NCI-H345 (cell line): ENCODE measurements at regions not wholly inside any gene's neighbourhood (a gene's known extent, or its start where the extent isn't known, plus 50 kb on each side); places are given as distances from the start of the nearest gene placed in this dataset.
"Not testable (repeated sequence)": the region's sequence is repeated elsewhere in the genome, so short reads cannot be mapped to it uniquely, and the experiment has no call there.

Source experiments
- DNase-seq: peaks from one replicate; lab custom pipeline; 2025; lab: John Stamatoyannopoulos, UW

- DNase-seq = no peak
These were observed 142.2 kb upstream of the ATXN1 start for GRCh38 chr6:16903470-16903869.

DNA sequence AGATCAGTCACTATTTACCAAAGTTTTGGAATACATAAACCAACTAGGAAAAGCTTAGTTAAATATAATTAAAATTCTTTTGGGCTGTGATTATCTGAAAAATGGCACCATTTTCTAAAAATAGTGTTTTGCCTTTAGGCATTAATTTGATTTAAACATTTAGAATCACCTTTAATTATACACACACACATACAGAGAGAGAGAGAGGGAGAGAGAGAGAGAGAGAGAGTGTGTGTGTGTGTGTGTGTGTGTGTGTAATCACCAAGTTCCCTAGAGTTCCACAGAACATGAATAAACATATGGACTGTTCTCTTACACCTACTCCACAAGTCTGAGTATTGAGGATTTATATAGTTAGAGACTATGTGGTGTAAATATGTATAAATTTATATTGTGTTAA is 141.2 kb upstream of the ATXN1 start:
- no peak for DNase-seq

- DNase-seq = no peak
These were observed 140.5 kb upstream of the ATXN1 start for GRCh38 chr6:16901782-16902181.

- DNase-seq = no peak
These were observed 140.0 kb upstream of the ATXN1 start for GRCh38 chr6:16901306-16901705.

DNA sequence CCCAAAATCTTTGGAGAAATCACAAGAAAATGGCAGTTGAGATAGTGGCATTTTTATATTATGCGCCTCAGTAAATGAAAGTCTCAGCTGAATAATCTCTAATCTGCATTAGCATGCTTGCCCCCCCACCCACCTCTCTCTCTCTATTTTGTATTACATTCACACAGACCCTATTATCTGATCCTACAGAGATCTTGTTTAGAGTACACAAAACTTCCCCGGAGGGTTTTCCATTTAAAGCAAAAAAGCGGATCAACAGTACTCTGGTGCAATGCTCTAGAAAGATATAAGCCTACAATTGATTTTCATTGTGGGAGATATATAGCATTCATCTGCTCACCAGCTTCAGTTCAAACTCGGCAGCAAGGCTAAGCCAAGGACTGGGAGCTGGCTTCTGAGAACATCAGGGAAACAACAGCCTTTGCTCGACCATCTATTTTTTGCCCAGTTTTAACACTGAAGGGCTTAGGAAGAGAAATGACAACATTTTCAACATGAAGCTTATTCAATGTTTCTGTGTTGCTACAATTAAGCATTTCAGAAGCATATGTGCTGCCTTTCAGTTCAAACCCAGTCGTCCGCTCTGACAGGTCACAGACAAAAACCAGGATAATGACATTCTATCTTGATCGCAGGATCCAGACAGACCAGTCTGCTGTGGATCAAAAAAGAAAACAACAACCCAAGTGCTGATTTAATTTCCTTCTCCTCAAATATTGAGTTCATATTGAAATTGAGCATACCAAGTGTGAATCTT is 137.6 kb upstream of the ATXN1 start:
- no peak for DNase-seq

- no peak for DNase-seq
These were observed 136.4 kb upstream of the ATXN1 start for GRCh38 chr6:16897669-16898068.

DNA sequence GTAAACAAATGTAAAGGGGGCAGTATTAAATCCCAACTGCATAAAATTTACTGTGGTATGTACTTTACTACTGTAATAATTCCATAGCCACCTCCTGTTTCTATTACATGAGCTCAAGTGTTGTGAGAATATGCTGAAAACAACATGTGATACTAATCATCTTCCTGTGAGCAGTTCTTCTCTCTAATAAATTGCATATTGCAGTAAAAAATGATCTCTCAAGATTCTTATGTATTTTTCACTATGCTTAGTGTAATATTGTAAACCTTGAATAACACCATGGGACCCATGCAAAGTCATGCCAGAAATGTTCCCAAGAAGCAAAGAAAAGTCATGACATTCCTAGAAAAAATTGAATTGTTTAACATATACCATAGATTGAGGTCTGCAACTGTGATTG is 133.0 kb upstream of the ATXN1 start:
- no peak for DNase-seq

GRCh38 chr6:16891110-16891509 is 129.8 kb upstream of the ATXN1 start:
- not testable (repeated sequence) for DNase-seq

- no peak for DNase-seq
These were observed 124.3 kb upstream of the ATXN1 start for GRCh38 chr6:16885411-16886160.

DNA sequence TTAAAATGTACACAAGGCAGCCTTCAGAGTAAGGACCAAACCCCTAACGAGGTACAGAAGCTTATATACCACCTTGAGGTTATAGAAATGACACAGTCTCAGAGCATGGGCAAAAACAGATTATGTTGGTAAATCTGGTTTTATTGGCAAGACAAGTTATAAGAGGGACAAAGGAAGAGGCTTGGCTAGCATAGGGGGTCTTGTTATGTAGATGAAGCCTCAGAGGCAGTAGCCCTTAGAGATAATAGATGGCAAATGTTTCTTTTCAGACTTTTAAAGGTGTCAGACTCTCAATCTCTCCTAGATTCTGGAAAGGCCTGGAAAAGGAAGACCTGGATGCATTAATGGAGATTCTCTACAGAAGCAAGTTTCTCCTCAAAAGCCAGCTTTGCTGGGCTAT is 123.3 kb upstream of the ATXN1 start:
- DNase-seq = no peak

DNA sequence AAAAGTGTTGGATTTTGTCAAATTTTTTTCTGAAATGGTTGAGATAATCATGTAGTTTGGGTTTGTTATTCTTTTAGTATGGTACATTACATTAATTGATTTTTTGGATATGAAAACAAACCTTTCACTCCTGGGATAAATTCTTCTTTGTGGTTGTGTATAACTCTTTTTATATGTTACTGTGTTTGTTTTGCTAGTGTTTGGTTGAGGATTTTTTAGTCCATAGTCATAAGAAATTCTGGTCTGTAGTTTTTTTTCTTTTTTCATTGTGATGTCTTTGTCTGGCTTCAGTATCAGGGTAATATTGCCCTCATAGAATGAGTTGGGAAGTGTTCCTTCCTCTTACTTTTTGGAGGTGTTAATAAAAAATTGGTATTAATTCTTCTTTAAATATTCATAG is 122.2 kb upstream of the ATXN1 start:
- no peak for DNase-seq

DNA sequence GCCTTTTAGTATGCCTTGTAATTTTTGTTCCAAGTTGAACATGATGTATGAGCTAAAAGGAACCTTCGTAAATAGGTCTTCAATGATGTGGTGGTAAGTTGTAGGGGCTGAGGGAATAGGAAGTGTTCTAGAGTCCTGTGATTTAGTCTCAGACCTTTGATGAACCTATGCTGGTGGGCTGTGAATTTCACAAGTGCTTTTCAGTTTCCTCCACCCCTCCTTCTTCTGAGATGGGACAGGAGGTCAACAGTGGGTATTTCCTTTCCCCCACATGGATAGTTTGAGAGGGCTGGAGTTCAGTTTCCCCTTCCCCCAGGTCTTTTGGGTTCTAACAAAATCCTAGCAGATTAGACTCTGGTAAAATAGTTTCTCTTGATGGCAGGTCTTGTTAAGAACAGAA is 121.0 kb upstream of the ATXN1 start:
- no peak for DNase-seq

DNA sequence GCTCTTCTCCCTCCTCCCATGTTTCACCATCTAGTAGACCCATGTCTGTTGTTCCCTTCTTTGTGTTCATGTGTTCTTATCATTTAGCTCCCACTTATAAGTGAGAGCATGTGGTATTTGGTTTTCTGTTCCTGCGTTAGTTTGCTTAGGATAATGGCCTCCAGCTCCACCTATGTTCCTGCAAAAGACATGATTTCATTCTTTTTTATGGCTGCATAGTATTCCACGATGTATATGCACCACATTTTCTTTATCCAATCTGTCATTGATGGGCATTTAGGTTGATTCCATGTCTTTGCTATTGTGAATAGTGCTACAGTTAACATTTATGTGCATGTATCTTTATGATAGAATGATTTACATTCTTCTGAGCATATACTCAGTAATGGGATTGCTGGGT is 115.6 kb upstream of the ATXN1 start:
- not testable (repeated sequence) for DNase-seq

DNA sequence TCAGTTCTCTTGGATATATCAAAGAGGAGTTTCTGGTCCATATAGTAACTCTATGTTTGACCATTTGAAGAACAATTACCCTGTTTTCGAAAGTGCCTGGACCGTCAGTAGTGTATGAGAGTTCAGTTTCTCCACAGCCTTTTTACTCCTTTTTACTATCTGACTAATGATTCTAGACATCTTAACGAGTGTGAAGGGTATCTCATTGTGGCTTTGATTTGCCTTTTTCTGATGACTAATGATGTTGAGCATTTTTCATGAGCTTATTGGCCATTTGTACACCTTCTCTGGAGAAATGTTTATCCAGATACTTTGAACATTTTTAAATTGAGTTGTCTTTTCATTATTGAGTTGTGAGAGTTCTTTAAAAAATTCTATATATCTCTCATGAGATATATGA is 114.9 kb upstream of the ATXN1 start:
- no peak for DNase-seq

DNA sequence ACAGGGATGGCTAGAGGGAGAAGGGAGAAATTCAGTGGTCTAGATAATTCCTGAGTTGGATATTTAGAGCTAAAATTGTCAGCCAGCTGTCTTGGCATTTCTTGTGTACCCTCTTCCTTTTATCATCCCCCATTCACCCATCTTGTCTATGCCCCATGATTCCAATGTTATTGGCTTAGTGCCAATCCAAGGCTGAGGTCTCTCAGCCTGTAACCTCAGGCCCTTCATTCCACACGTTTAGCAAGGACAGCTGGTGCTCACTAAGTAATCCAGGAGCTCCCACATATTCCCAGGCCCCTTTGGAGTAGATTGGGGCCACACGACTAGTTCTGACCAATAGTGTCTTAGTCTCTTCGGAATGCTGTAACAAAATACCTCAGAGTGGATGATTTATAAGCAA is 112.4 kb upstream of the ATXN1 start:
- DNase-seq = no peak

DNA sequence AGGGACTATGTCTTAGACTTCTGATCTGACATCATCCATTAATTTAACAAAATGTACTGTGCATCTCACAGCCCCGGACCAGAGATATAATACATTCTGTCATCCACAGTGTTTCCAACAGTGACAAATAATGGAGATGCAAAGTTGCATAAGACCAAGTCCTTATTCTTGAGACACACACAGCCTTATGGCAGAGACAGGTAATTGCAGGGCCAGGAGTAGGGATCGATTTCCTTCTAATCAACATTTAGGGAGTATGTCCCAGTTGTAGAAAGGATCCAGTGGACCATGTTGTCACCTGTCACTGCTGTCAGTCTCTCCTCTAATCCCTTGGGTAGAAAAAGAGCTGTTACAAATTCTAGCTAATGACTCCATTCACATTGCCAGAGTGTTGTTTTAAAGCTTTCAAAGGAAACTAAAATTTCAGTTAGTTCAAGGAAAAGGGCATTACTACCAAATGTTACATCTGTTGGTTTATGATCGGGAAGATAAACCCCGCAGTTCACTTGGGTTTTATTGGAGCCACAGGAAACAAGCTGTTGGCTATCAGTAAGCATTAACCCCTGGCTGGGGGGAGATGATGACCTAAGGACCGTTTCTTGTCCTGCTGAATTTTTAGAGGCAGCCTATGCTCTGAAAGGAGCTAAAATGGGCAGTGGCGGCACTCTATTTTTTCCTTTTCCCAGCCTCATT is 111.4 kb upstream of the ATXN1 start:
- no peak for DNase-seq

DNA sequence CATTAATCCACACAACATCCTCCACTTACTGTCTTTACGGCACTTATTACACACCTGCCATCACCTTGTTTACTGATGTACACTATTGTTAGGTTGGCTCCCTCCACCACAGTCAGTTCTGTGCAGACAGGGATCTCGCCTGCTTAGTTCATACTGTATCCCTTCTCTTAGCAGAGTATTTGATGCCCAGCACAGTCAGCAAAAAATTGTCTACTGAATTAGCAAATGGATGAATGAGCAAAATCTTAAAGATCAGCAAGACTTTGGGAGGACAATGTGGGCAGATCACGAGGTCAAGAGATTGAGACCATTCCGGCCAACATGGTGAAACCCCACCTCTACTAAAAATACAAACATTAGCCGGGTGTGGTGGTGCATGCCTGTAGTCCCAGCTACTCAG is 109.8 kb upstream of the ATXN1 start:
- DNase-seq = no peak

- DNase-seq = no peak
These were observed 107.7 kb upstream of the ATXN1 start for GRCh38 chr6:16868968-16869367.

- DNase-seq = no peak
These were observed 96.8 kb upstream of the ATXN1 start for GRCh38 chr6:16857969-16858592.

- no peak for DNase-seq
These were observed 94.2 kb upstream of the ATXN1 start for GRCh38 chr6:16855460-16855859.

GRCh38 chr6:16854986-16855385 is 93.7 kb upstream of the ATXN1 start:
- DNase-seq = no peak

DNA sequence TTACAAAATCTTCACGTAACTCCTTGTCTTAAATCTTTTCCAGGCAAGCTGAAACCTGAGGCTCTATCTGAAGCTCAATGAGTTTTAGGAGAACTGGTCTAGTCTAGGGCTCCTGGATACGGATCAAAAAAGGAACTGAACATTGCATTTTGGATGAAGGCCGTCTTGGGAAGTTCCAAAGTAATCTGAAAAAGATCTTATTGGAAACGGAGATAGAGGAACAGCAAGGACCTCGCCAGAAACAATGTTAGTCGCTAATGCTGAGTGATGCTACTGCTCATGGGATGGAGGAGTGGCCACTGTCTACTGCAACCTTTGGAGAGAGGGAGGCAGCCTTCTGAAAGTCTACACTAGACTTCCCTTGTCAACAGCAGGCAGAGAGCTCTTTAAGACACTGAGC is 91.4 kb upstream of the ATXN1 start:
- no peak for DNase-seq

DNA sequence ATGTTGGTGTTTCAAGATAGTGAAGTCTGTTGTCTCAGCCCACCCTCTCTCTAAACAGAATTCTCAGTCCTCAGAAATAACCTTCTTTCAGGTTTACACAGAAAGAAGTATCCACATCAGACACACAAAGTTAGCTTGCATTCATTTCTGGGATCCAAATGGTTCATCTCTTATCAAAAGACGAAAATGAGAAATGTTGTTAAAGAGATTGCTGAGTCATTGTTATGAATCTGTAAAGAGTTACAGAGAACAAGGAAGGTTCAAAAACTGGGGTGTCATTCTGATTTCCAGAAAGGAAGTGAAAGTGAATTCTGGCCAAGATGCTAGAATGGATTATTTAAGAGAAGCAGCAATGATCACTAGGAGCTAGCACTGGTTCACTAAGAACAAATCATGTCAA is 90.5 kb upstream of the ATXN1 start:
- DNase-seq = no peak
